GM21529 (cell line): ENCODE measurements at regions not wholly inside any gene's neighbourhood (a gene's known extent, or its start where the extent isn't known, plus 50 kb on each side); places are given as distances from the start of the nearest gene placed in this dataset.

ENCODE experiments used
- ATAC-seq: cut with Tn5 transposase; IDR thresholded peaks from one replicate; pipeline ENCODE4 v1.9.1; 2021; ENCODE audit not compliant: unreplicated experiment

DNA sequence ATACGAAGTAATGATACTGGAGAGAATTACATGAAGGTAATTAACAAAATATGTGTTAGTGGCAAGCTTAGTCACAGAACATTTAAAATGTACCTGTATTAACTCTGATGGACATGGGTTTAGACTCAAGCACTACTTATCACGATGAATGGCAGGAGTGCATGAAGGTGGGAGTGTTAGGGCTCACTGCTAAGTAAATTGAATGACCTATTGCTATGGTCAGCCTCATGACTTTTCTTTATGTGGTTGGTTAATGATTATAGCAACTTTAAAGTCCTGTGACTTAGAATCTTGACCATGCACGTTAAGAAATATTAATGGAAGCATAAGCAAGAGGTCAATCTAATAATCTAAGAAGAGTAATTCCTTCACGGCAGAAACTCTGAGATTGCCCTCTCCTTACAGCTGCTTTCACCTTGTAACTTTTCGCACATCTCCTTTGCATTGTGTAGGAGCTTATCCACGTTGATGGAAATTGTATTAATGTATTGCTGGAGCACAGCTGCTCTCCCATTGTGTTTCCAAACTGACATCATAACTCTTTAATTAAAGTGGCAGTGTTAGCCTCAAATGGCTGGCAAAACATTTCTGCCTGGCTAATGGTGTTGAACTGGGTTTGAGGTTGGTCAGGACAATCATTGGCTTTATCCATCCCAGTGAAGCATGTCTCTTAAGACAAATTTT, 114.5 kb downstream of the RXFP2 start:
- no peak for ATAC-seq

DNA sequence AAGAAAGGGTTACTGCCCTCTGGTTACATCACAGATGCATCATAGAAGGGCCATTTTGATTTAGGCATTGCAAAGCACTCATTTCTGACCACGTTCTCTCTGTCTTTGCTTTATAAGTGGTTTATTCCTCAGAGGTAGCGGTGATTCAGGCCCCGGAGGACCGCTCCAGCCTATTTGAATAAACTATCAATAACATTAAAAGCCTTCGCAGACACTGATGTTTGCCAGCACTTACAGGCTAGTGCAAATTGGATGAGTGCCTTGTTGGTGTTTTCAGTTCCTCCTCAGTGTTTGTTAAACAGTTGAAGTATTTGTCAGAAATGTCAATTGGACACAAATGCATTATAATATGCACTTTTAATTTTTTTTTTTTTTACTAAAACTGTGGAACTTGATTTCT, 120.2 kb downstream of the RXFP2 start:
- ATAC-seq: no peak

DNA sequence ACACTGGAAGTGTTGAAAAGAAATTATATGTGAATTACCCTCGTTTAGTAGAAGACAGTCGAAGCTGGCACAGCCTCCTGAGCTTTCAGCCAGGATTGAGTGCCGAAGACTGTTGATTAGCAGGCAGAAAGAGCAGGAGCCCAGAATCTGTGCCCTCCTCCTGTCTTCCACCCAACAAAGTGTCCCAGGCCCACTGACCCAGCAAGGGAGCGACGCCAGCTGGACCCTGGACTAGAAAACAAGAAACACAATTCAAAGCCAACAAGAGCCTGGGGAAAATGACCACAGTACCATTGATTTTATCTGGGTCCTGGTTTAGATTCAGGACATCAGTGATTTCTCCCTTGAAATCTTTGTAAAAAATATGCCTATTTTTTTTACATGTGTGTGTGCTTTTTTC, 120.7 kb downstream of the RXFP2 start:
- ATAC-seq: no peak

- no peak for ATAC-seq
These were observed 123.5 kb downstream of the RXFP2 start for GRCh38 chr13:31862828-31863227.

- no peak for ATAC-seq
These were observed 125.0 kb downstream of the RXFP2 start for GRCh38 chr13:31864307-31864706.

DNA sequence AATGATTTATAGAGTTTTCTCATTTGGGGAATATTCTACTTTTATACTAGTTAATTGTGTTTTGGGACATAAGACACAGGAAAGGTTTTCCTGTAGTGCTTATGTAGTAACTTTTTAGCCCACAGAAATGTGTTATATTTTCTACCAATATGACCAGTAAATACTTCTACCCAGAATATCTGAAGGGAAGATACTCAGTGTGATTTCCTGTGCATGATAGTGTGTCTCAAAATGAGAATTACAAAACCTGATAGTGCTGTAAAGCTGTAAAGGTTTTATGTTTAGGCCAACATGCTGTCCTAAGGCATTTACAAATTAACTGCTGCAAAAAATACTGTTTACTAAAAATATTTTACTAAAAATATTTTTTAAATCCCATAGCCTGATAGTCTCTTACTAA, 126.8 kb downstream of the RXFP2 start:
- ATAC-seq: no peak

- ATAC-seq: no peak
These were observed 128.4 kb downstream of the RXFP2 start for GRCh38 chr13:31867709-31868108.

GRCh38 chr13:31869582-31869981, 130.3 kb downstream of the RXFP2 start:
- ATAC-seq: no peak

- ATAC-seq: no peak
These were observed 131.2 kb downstream of the RXFP2 start for GRCh38 chr13:31870511-31870910.

GRCh38 chr13:31873145-31873544, 133.8 kb downstream of the RXFP2 start:
- no peak for ATAC-seq

- no peak for ATAC-seq
These were observed 135.8 kb downstream of the RXFP2 start for GRCh38 chr13:31875134-31875533.

DNA sequence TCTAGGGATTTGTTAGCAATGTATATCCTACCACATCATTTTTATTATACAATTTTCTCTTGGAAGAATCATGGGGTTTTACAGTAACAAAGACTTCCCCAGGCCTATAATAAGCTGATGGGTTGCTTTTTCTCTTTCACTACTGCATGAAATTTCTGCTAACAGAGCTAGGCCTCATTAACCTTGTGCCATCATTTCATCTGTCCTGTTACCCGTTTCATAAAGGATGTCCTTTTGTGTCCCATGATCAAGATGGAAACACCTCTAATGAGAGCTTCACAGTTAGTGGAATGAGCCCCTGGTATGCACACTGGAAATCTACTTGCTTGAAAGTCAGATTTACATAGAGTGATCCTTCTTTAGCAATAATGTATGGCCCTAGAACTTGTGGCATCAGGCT, 138.7 kb downstream of the RXFP2 start:
- ATAC-seq: no peak

GRCh38 chr13:31878495-31878894, 139.2 kb downstream of the RXFP2 start:
- ATAC-seq: peak; percentile 51

GRCh38 chr13:31878955-31879354, 139.6 kb downstream of the RXFP2 start:
- peak; percentile 6 for ATAC-seq

- no peak for ATAC-seq
These were observed 141.6 kb downstream of the RXFP2 start for GRCh38 chr13:31880851-31881494.

DNA sequence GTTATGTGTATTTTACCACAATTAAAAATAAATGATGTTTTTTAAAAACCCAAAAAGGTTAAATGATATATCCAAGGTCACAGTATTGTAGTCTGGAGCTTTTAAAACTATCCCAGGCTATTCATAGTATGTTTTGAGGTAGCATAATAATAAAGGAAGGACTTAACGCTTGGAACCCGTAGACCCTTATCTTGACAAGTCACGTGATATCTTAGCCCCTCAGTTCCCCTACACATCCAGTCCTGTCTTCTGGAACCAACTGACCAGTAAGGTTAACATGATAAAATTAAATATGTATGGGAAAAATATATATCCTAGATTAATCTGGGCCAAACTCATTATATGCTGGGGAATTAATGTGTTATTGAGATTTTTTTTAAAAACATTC, 142.2 kb downstream of the RXFP2 start:
- ATAC-seq: no peak

DNA sequence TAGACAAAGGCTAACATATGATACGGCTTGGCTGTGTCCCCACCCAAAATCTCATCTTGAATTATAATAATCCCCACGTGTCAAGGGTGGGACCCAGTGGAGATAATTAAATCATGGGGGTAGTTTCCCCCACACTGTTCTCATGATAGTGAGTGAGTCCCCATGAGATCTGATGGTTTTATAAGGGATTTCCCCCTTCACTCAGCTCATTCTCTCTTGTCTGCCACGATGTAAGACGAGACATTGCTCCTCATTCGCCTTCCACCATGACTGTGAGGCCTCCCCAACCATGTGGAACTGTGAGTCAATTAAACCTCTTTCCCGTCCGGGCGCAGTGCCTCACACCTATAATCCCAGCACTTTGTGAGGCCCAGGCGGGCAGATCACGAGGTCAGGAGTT, 143.5 kb downstream of the RXFP2 start:
- no peak for ATAC-seq

- no peak for ATAC-seq
These were observed 145.2 kb downstream of the RXFP2 start for GRCh38 chr13:31884556-31884955.

- ATAC-seq: no peak
These were observed 145.6 kb upstream of the FRY start for GRCh38 chr13:31885994-31886393.

DNA sequence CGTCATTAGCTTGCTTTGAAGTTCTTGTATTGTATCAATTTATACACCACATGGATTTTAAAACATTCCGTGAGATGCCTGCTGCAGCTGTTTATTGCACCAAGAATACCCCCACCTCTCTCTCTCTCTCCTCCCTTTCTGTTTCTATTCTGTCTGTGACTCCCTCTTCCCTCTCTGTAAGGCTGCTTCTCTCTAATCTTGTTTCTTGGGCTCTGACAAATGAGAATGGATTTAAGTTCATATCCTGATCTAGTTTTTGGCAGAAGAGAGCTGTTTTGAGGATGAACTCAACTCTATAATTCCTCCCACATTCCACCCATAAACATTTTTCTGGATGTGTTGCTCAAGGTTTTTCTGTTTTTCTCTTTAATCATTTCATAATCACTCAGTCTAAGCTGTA, 144.3 kb upstream of the FRY start:
- ATAC-seq: no peak

- no peak for ATAC-seq
These were observed 140.6 kb upstream of the FRY start for GRCh38 chr13:31890946-31891345.

DNA sequence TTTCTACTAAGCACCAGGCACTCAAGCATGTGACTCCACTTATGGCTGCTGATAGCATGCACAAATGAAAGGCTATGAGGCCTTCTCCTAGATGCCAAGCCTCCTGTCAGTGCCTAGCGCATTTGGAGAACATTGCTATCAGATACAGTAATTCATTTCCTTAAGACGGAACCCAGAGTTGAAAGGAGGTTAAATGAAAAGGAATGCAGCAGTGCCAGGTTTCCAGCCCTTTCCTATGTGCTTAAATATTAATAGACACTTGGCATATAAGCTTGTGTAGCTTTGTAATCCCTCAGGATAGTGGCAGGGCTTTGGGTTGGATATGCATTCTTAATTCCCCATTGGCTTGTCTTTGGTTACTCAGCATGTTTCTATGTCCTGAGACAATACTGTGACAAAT, 140.1 kb upstream of the FRY start:
- no peak for ATAC-seq

DNA sequence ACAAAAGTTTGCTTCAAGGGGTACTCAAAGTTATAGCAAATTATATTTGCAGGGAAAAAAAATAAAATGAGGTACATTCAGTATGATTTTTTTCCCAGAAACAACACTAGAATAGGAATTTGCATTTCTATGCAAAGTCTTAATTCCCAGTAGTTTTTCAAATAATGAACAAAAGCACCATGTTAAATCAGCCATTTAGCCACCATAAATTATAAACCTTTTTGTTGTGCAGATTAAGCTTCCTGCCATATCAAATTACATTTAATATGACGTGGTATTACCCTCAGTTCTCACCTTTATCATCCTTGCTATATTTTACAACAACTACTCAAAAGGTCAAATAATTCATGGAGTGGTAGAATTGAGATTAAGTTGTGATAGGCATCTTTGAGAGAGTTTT, 136.6 kb upstream of the FRY start:
- no peak for ATAC-seq
